Hepatocyte (in vitro differentiated cells): ENCODE measurements at regions not wholly inside any gene's neighbourhood (a gene's known extent, or its start where the extent isn't known, plus 50 kb on each side); places are given as distances from the start of the nearest gene placed in this dataset.

Source experiments
- DNase-seq: peaks from one replicate; pipeline ENCODE4 v3.0.0-alpha.2; 2016; ENCODE audit warnings: low spot score
- H2AFZ ChIP-seq: fragments of 200-600 bp; sonication (generic); 2 replicates; pipeline ENCODE4 v1.6.0; 2016; ENCODE audit warnings: antibody characterized with exemption, mild to moderate bottlenecking
- H3K27ac ChIP-seq: fragments of 200-600 bp; sonication (generic); 2 replicates; pipeline ENCODE4 v1.5.1; 2016; ENCODE audit warnings: mild to moderate bottlenecking
- H3K27me3 ChIP-seq: fragments of 200-600 bp; sonication (generic); 2 replicates; pipeline ENCODE4 v1.6.1; 2016
- H3K36me3 ChIP-seq: fragments of 200-600 bp; sonication (generic); replicated peaks from 2 replicates; pipeline ENCODE4 v1.5.1; 2016; ENCODE audit warnings: low read depth; ENCODE audit not compliant: insufficient read depth
- H3K4me1 ChIP-seq: fragments of 200-600 bp; sonication (generic); 2 replicates; pipeline ENCODE4 v1.5.1; 2016; ENCODE audit warnings: mild to moderate bottlenecking, moderate library complexity; ENCODE audit not compliant: insufficient read depth
- H3K4me2 ChIP-seq: fragments of 200-600 bp; sonication (generic); 2 replicates; pipeline ENCODE4 v1.6.0; 2016
- H3K4me3 ChIP-seq: fragments of 200-600 bp; sonication (generic); 2 replicates; pipeline ENCODE4 v1.5.1; 2016; ENCODE audit warnings: mild to moderate bottlenecking
- H3K79me2 ChIP-seq: fragments of 200-600 bp; sonication (generic); 2 replicates; pipeline ENCODE4 v1.6.0; 2017; ENCODE audit warnings: mild to moderate bottlenecking
- H3K9me2 ChIP-seq: fragments of 200-600 bp; sonication (generic); replicated peaks from 2 replicates; pipeline ENCODE4 v1.6.0; 2017; ENCODE audit warnings: mild to moderate bottlenecking; ENCODE audit not compliant: insufficient read depth
- H3K9me3 ChIP-seq: fragments of 200-600 bp; sonication (generic); 2 replicates; pipeline ENCODE4 v1.5.1; 2016; ENCODE audit warnings: low read depth, mild to moderate bottlenecking
- H4K20me1 ChIP-seq: fragments of 200-600 bp; sonication (generic); 2 replicates; pipeline ENCODE4 v1.6.0; 2016; ENCODE audit warnings: mild to moderate bottlenecking; ENCODE audit not compliant: insufficient read depth, poor library complexity, severe bottlenecking
- EZH2 ChIP-seq: fragments of 200-600 bp; sonication (generic); IDR thresholded peaks from 2 replicates; pipeline ENCODE4 v1.6.1; 2016; ENCODE audit warnings: antibody characterized with exemption, mild to moderate bottlenecking, borderline replicate concordance
- EZH2phosphoT487 ChIP-seq: fragments of 200-600 bp; sonication (generic); IDR thresholded peaks from one replicate; pipeline ENCODE4 v1.6.1; 2018; ENCODE audit warnings: antibody characterized with exemption, mild to moderate bottlenecking, low read depth, moderate library complexity; ENCODE audit not compliant: unreplicated experiment, severe bottlenecking
- WGBS: methylation state at CpG from one replicate; pipeline ENCODE4 v1.1.6; 2016; ENCODE audit warnings: low lambda C conversion rate; ENCODE audit errors: missing lambda C conversion rate; 5-methylcytosine and 5-hydroxymethylcytosine counted together
- TF ChIP-seq, protein P1 (sequence below): fragments of 200-600 bp; sonication (generic); IDR thresholded peaks from 2 replicates; pipeline ENCODE4 v1.5.1; 2016; ENCODE audit warnings: antibody characterized with exemption, mild to moderate bottlenecking; ENCODE audit not compliant: poor library complexity

DNA sequence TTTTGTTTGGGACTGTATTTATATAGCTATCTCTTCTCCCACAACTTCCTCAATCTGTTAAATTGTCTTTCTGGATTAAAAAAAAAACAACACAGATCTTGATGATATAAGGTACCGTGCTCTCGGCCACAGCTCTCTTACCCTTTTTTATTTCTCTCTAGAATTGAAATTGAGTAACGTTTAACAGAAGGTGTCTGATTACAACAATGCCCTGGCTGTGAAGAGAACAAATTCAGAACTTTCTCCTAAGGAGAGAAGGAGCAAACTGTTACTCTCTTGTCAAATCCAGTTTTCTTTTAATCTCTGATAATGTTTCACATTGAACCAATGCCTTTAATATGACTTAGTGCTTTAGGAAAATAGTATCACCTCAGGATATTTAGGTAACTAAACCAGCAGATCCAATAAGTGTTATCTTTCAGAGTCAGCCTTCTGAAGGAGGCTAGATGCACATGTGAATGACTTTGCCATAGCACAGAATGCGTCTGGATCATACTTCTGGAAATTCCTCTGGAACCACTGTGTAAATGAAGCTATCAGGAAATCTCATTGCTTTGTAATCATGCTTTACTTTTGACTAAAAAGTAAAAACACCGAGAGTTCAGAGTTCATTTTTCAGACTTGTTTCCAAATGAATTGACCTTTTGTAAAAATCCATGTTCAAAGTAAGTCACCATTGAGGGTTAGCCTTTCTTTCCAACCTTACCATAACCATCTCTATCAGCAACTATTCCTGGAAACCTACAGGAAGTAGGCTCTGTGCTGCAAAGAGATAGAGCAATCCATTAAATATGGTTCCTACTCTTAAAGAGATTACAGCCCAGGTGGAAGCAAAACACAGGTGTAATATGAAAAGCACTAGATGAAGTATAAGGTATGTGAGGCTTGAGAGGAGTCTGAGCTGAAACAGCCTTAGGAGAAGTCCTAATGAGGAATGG, 147.0 kb upstream of the OSR1 start:
- no peaks in the 10 kb centered on the region for H3K9me3 ChIP-seq
- no peaks in the 10 kb centered on the region for H3K79me2 ChIP-seq
- TF ChIP-seq, protein P1, sequence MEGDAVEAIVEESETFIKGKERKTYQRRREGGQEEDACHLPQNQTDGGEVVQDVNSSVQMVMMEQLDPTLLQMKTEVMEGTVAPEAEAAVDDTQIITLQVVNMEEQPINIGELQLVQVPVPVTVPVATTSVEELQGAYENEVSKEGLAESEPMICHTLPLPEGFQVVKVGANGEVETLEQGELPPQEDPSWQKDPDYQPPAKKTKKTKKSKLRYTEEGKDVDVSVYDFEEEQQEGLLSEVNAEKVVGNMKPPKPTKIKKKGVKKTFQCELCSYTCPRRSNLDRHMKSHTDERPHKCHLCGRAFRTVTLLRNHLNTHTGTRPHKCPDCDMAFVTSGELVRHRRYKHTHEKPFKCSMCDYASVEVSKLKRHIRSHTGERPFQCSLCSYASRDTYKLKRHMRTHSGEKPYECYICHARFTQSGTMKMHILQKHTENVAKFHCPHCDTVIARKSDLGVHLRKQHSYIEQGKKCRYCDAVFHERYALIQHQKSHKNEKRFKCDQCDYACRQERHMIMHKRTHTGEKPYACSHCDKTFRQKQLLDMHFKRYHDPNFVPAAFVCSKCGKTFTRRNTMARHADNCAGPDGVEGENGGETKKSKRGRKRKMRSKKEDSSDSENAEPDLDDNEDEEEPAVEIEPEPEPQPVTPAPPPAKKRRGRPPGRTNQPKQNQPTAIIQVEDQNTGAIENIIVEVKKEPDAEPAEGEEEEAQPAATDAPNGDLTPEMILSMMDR, result no peak
- no peak for TF ChIP-seq EZH2phosphoT487
- TF ChIP-seq EZH2, result no peak
- H3K4me2 ChIP-seq, result peak overlapping the region; percentile 4
- no peaks in the 10 kb centered on the region for H4K20me1 ChIP-seq
- WGBS, result 39% methylated on average over 5 of the region's 5 CpGs
- peaks cover 17% of the 10 kb centered on the region for H3K4me1 ChIP-seq
- H3K36me3 ChIP-seq, result no peaks in the 10 kb centered on the region
- H3K4me3 ChIP-seq, result no peak overlapping the region
- H3K27ac ChIP-seq, result peak overlapping the region; percentile 16
- no peaks in the 10 kb centered on the region for H3K27me3 ChIP-seq
- no peak for DNase-seq
- H2AFZ ChIP-seq, result no peak overlapping the region
- H3K9me2 ChIP-seq, result no peaks in the 10 kb centered on the region

DNA sequence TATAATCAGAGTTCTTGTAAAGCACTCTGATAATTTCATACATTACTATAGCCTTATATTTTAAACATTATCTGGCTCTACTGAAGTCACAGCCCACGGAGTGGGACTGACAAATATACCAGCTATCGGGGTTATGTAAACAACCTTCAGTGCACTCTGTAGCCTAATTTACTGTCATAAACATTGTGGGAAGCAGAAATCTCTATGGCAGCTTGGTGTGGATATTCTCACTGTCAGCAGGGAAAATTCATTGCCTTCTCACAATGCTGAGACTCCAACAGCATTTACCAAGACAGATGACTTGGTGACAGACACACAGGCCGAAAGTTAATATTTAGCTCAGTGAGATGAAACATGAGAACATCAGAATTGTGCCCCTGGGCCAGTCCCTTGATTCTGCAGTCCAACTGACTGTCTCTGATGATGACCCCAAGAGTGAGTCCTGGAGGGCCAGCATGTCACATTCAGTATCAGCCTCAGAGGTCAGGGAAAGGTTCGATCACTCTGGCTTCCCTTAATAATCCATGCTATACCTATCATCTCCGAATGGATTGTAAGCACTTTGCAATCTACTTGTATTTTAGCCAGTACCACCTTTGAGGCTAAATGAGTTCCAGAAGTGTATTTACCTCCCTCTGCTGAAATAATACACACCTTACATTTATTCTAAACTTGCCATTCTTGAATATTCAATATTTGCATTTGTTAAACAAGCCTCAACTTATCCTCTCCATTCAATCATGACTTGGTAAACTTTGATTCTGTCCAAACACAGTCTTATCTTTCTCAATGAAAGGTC, 146.2 kb upstream of the OSR1 start:
- peak overlapping the region; percentile 16 for H3K27ac ChIP-seq
- H3K79me2 ChIP-seq, result no peaks in the 10 kb centered on the region
- H3K36me3 ChIP-seq, result no peaks in the 10 kb centered on the region
- H4K20me1 ChIP-seq, result no peaks in the 10 kb centered on the region
- H3K4me1 ChIP-seq, result peaks cover 17% of the 10 kb centered on the region
- no peaks in the 10 kb centered on the region for H3K9me3 ChIP-seq
- H3K4me3 ChIP-seq, result no peak overlapping the region
- 14% methylated on average over 5 of the region's 5 CpGs for WGBS
- H3K4me2 ChIP-seq, result peak overlapping the region; percentile 4
- H2AFZ ChIP-seq, result no peak overlapping the region
- DNase-seq, result peak; percentile 26
- TF ChIP-seq EZH2phosphoT487 (no peak), EZH2 (no peak)
- TF ChIP-seq, protein P1, result no peak
- no peaks in the 10 kb centered on the region for H3K9me2 ChIP-seq
- no peaks in the 10 kb centered on the region for H3K27me3 ChIP-seq

DNA sequence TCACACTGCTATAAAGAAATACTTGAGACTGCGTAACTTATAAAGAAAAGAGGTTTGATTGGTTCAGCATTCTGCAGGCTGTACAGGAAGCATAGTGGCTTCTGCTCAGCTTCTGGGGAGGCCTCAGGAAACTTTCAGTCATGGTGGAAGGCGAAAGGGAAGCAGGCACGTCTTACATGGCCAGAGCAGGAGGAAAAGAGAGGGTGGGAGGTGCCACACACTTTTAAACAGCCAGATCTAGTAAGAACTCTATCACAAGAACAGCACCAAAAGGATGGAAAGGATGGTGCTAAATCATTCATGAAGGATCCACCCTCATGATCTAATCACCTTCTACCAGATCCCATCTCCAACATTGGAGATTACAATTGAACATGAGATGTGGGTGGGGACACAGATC, 145.5 kb upstream of the OSR1 start:
- no peaks in the 10 kb centered on the region for H3K9me3 ChIP-seq
- H2AFZ ChIP-seq, result no peak overlapping the region
- H3K4me3 ChIP-seq, result no peak overlapping the region
- TF ChIP-seq EZH2phosphoT487 (no peak), EZH2 (no peak)
- TF ChIP-seq, protein P1, result no peak
- no peaks in the 10 kb centered on the region for H3K79me2 ChIP-seq
- H3K4me1 ChIP-seq, result peaks cover 17% of the 10 kb centered on the region
- DNase-seq, result no peak
- H3K27me3 ChIP-seq, result no peaks in the 10 kb centered on the region
- 83% methylated on average over 3 of the region's 3 CpGs for WGBS
- no peaks in the 10 kb centered on the region for H3K36me3 ChIP-seq
- no peaks in the 10 kb centered on the region for H4K20me1 ChIP-seq
- no peaks in the 10 kb centered on the region for H3K9me2 ChIP-seq
- H3K27ac ChIP-seq, result no peak overlapping the region
- H3K4me2 ChIP-seq, result peak overlapping the region; percentile 4
